K562 (cell line): ENCODE measurements at regions not wholly inside any gene's neighbourhood (a gene's known extent, or its start where the extent isn't known, plus 50 kb on each side); places are given as distances from the start of the nearest gene placed in this dataset.

ENCODE experiments used
- ATAC-seq: fragments of 200-7000 bp; cut with Tn5 transposase; 3 replicates; pipeline ENCODE4 v1.9.1; 2020; ENCODE audit warnings: moderate library complexity
- BruUV-seq: library from RNA; stranded (reverse); fragments of 400-500 nt; replicated peaks from 2 replicates; lab custom pipeline; 2021; lab: Mats Ljungman, UMichigan
- CTCF ChIA-PET: fragments of 300-600 bp; formaldehyde crosslinking; extraction: SDS; loops from one replicate; lab custom pipeline; 2021; ENCODE audit warnings: low intra/inter-chr PET ratio; lab: Yijun Ruan, JAX
- POLR2A ChIA-PET: fragments of 300-600, 350-650 bp; sonication (Branson Sonifier 250); formaldehyde crosslinking; extraction: SDS; loops from one replicate; lab custom pipeline; 2021; ENCODE audit warnings: antibody characterized with exemption, inconsistent platforms; lab: Yijun Ruan, JAX
- DNase-seq, 4 experiments: peaks; one replicate each; pipeline versions ENCODE4 v3.0.0 to v3.0.0-alpha.2; 2011 to 2018; ENCODE audit warnings: low spot score in 3 of 4, mixed read lengths in 3 of 4; ENCODE audit errors: extremely low read depth in 1 of 4
- FAIRE-seq: peaks from 2 replicates; lab custom pipeline; 2011; peaks lifted over from hg19 to GRCh38; lab: Jason Lieb, UNC
- H2AFZ ChIP-seq: 2 replicates; pipeline ENCODE4 v1.6.0; 2011; ENCODE audit warnings: low read depth, low read length, control low read depth, inconsistent platforms
- H3K27ac ChIP-seq: fragments of 200-600 bp; 3 replicates; pipeline ENCODE4 v1.8.0; 2011; ENCODE audit warnings: low read depth, mild to moderate bottlenecking, control low read depth, inconsistent platforms, low read length, moderate library complexity, mixed read lengths; ENCODE audit errors: extremely low read depth
- H3K27me3 ChIP-seq, 2 experiments: fragments of 300-600 bp in 1 of 2; 2 replicates in 1 of 2; 3 replicates in 1 of 2; pipeline versions ENCODE4 v1.6.0 to v1.8.0; 2011; ENCODE audit warnings: inconsistent platforms in 2 of 2, low read length in 2 of 2, mild to moderate bottlenecking in 1 of 2, mixed read lengths in 1 of 2, moderate library complexity in 1 of 2; ENCODE audit not compliant: control insufficient read depth in 2 of 2, insufficient read depth in 2 of 2
- H3K36me3 ChIP-seq: fragments of 300-600 bp; 3 replicates; pipeline ENCODE4 v1.8.0; 2011; ENCODE audit warnings: mild to moderate bottlenecking, low read length, inconsistent platforms; ENCODE audit not compliant: control insufficient read depth, insufficient read depth
- H3K4me1 ChIP-seq, 2 experiments: fragments of 200-600 bp in 1 of 2; replicated peaks in 1 of 2; 2 replicates in 1 of 2; 3 replicates in 1 of 2; pipeline versions ENCODE4 v1.5.1 to v1.8.0; 2011; ENCODE audit warnings: inconsistent platforms in 2 of 2, low read length in 2 of 2, mild to moderate bottlenecking in 1 of 2, mixed read lengths in 1 of 2, moderate library complexity in 1 of 2; ENCODE audit not compliant: control insufficient read depth in 2 of 2, insufficient read depth in 2 of 2
- H3K4me2 ChIP-seq: 2 replicates; pipeline ENCODE4 v1.6.1; 2011; ENCODE audit warnings: low read length, control low read depth, inconsistent platforms, mixed read lengths; ENCODE audit not compliant: insufficient read depth
- H3K4me3 ChIP-seq: fragments of 200-600 bp; sonication (generic), shearing (Covaris generic); 2 replicates; pipeline ENCODE4 v1.5.1; 2016; ENCODE audit warnings: control low read depth, inconsistent platforms
- H3K79me2 ChIP-seq: fragments of 200-600 bp; 3 replicates; pipeline ENCODE4 v1.8.0; 2011; ENCODE audit warnings: low read length, inconsistent platforms; ENCODE audit not compliant: control insufficient read depth, insufficient read depth
- H3K9ac ChIP-seq, 2 experiments: 2 replicates each; pipeline versions ENCODE4 v1.6.0 to v1.6.1; 2011; ENCODE audit warnings: low read depth in 2 of 2, low read length in 2 of 2, control low read depth in 1 of 2, inconsistent platforms in 1 of 2, mild to moderate bottlenecking in 1 of 2, mixed read lengths in 1 of 2; ENCODE audit not compliant: insufficient read depth in 1 of 2
- H3K9me1 ChIP-seq: one replicate; pipeline ENCODE4 v1.6.0; 2011; ENCODE audit warnings: inconsistent platforms, mild to moderate bottlenecking, low read length, moderate library complexity; ENCODE audit not compliant: control insufficient read depth, insufficient read depth
- H3K9me3 ChIP-seq: replicated peaks from 2 replicates; pipeline ENCODE4 v1.5.1; 2011; ENCODE audit warnings: low read depth, low read length, inconsistent platforms; ENCODE audit not compliant: control insufficient read depth, insufficient read depth
- H4K20me1 ChIP-seq: replicated peaks from 2 replicates; pipeline ENCODE4 v1.6.1; 2011; ENCODE audit warnings: low read length, inconsistent platforms, mixed read lengths; ENCODE audit not compliant: control insufficient read depth, insufficient read depth
- CTCF ChIP-seq, 3 experiments: IDR thresholded peaks in 2 of 3; conservative IDR thresholded peaks in 1 of 3; 2 replicates each; pipeline ENCODE4 v1.5.1; 2011 to 2012; ENCODE audit warnings: low read length in 3 of 3, mild to moderate bottlenecking in 3 of 3, control low read depth in 2 of 3, improper control_type of control experiment in 1 of 3, inconsistent platforms in 1 of 3, low read depth in 1 of 3, mixed read lengths in 1 of 3, moderate library complexity in 1 of 3; ENCODE audit not compliant: insufficient read depth in 2 of 3
- MTA2 ChIP-seq: fragments of 450-650 bp; IDR thresholded peaks from 2 replicates; pipeline ENCODE4 v1.6.1; 2016; ENCODE audit warnings: low read depth
- ZBTB34 ChIP-seq: fragments of 250-450 bp; sonication (Bioruptor Pico); IDR thresholded peaks from 2 replicates; pipeline ENCODE4 v1.8.0; 2021; ENCODE audit warnings: mild to moderate bottlenecking, moderate library complexity
- WGBS: fragments of 100-300 bp; shearing (Covaris generic); methylation state at CpG from one replicate; pipeline ENCODE4 v1.1.6; 2016; ENCODE audit warnings: low coverage, mixed read lengths; ENCODE audit not compliant: insufficient coverage; ENCODE audit errors: missing lambda C conversion rate; 5-methylcytosine and 5-hydroxymethylcytosine counted together
- in situ Hi-C: fragments of 300-500 bp; cut with MboI; formaldehyde crosslinking; loops from 4 replicates; pipeline ENCODE4 v1.15.0; 2018; ENCODE audit warnings: inconsistent platforms, mixed read lengths
- intact Hi-C: fragments of 100-400 bp; cut with micrococcal nuclease; formaldehyde crosslinking; loops from 2 replicates; pipeline ENCODE4 v1.14.2; 2022

GRCh38 chr6:50259903-50260302 is 210.2 kb upstream of the DEFB112 start:
- H3K79me2 ChIP-seq = no peaks in the 10 kb centered on the region
- H3K9ac ChIP-seq = no peak overlapping the region
- no peak overlapping the region for H3K4me2 ChIP-seq
- ChIA-PET POLR2A (no interaction called here), CTCF (no interaction called here)
- no peaks in the 10 kb centered on the region for H3K9me1 ChIP-seq
- no peak overlapping the region for H3K27ac ChIP-seq
- ATAC-seq (no peak), DNase-seq (no peak), FAIRE-seq (no peak)
- H3K27me3 ChIP-seq = no peaks in the 10 kb centered on the region
- 0% methylated on average over 2 of the region's 2 CpGs for WGBS
- H3K4me1 ChIP-seq = no peaks in the 10 kb centered on the region
- no peak overlapping the region for H2AFZ ChIP-seq
- no peak for TF ChIP-seq ZBTB34
- intact Hi-C loops = loop anchor here (5.0 kb wide), 1 partner anchor 532 kb away; no protein-coding TSS in a partner anchor
- H3K36me3 ChIP-seq = no peaks in the 10 kb centered on the region
- no peak overlapping the region for H3K4me3 ChIP-seq
- H4K20me1 ChIP-seq = no peaks in the 10 kb centered on the region
- in situ Hi-C loops = no loop called here
- BruUV-seq = no TSS peak
- H3K9me3 ChIP-seq = 0 out of 2 replicates have a peak, but pooled peaks cover 3% of the 10 kb centered on the region

GRCh38 chr6:50264995-50265571 is 215.4 kb upstream of the DEFB112 start:
- H3K36me3 ChIP-seq = no peaks in the 10 kb centered on the region
- no peak for FAIRE-seq
- in situ Hi-C loops = no loop called here

More at GRCh38 chr6:50264995-50265571, 215.4 kb upstream of the DEFB112 start:
- TF ChIP-seq MTA2 (no peak), CTCF (IDR thresholded peaks at IDR 0.05 in 2 of 3, conservative IDR thresholded peaks at IDR 0.05 in 1 of 3; ENCODE audit: insufficient read depth in 2 of 3, low read depth in 1 of 3, low read length in 3 of 3) (peak in 1 of 3 experiments; percentile 13; a peak in 2 of 6 replicates)
- no peaks in the 10 kb centered on the region for H3K9me1 ChIP-seq
- no peak overlapping the region for H3K9ac ChIP-seq
- ChIA-PET CTCF (interaction anchor here (0.6 kb wide), 1 partner anchor 1694 kb away, joined by 3 read pairs; no protein-coding TSS in a partner anchor), POLR2A (no interaction called here)
- H4K20me1 ChIP-seq = no peaks in the 10 kb centered on the region
- no peaks in the 10 kb centered on the region for H3K27me3 ChIP-seq
- no peak overlapping the region for H3K4me3 ChIP-seq
- H3K4me2 ChIP-seq = no peak overlapping the region
- H3K9me3 ChIP-seq = 0 out of 2 replicates have a peak, but pooled peaks cover 2% of the 10 kb centered on the region
- BruUV-seq = no TSS peak
- peak in 1 of 4 experiments; percentile 6 for DNase-seq
- no peak overlapping the region for H3K27ac ChIP-seq
- 0% methylated on average over 2 of the region's 2 CpGs for WGBS
- no peaks in the 10 kb centered on the region for H3K79me2 ChIP-seq
- ATAC-seq = no peak
- intact Hi-C loops = loop anchor here (5.0 kb wide), 1 partner anchor 527 kb away; no protein-coding TSS in a partner anchor
- no peak overlapping the region for H2AFZ ChIP-seq
- H3K4me1 ChIP-seq = no peaks in the 10 kb centered on the region
